Astrocyte (in vitro differentiated cells and primary cell): ENCODE measurements at regions not wholly inside any gene's neighbourhood (a gene's known extent, or its start where the extent isn't known, plus 50 kb on each side); places are given as distances from the start of the nearest gene placed in this dataset.
A peak's percentile ranks its signal among the peaks of the same experiment; 100 is the strongest.

ENCODE experiments used
- DNase-seq: peaks from one replicate; pipeline ENCODE4 v3.0.0-alpha.2; 2010; ENCODE audit warnings: low read depth
- FAIRE-seq: peaks from 2 replicates; lab custom pipeline; 2011; peaks lifted over from hg19 to GRCh38; lab: Jason Lieb, UNC
- H2AFZ ChIP-seq: 2 replicates; pipeline ENCODE4 v1.6.0; 2012; ENCODE audit warnings: low read depth, low read length, inconsistent platforms
- H3K27ac ChIP-seq: 2 replicates; pipeline ENCODE4 v1.5.1; 2011; ENCODE audit warnings: low read depth, low read length, inconsistent platforms
- H3K27me3 ChIP-seq: 2 replicates; pipeline ENCODE4 v1.6.0; 2011; ENCODE audit warnings: low read length, inconsistent platforms; ENCODE audit not compliant: insufficient read depth
- H3K36me3 ChIP-seq: 2 replicates; pipeline ENCODE4 v1.5.1; 2011; ENCODE audit warnings: low read length, inconsistent platforms; ENCODE audit not compliant: insufficient read depth
- H3K4me1 ChIP-seq: 2 replicates; pipeline ENCODE4 v1.5.1; 2011; ENCODE audit warnings: low read length, inconsistent platforms; ENCODE audit not compliant: insufficient read depth
- H3K4me2 ChIP-seq: 2 replicates; pipeline ENCODE4 v1.6.0; 2012; ENCODE audit warnings: low read length, inconsistent platforms
- H3K4me3 ChIP-seq: 2 replicates; pipeline ENCODE4 v1.5.1; 2011; ENCODE audit warnings: low read depth, mild to moderate bottlenecking, low read length, inconsistent platforms; ENCODE audit not compliant: insufficient read depth
- H3K79me2 ChIP-seq: 2 replicates; pipeline ENCODE4 v1.6.0; 2012; ENCODE audit warnings: mild to moderate bottlenecking, low read length, inconsistent platforms; ENCODE audit not compliant: insufficient read depth
- H3K9ac ChIP-seq: 2 replicates; pipeline ENCODE4 v1.6.0; 2012; ENCODE audit warnings: mild to moderate bottlenecking, low read length, inconsistent platforms
- H3K9me3 ChIP-seq: 2 replicates; pipeline ENCODE4 v1.5.1; 2012; ENCODE audit warnings: low read depth, mild to moderate bottlenecking, low read length, inconsistent platforms; ENCODE audit not compliant: insufficient read depth
- H4K20me1 ChIP-seq: 2 replicates; pipeline ENCODE4 v1.6.0; 2012; ENCODE audit warnings: low read length, inconsistent platforms; ENCODE audit not compliant: insufficient read depth
- H3K27ac Mint-ChIP-seq: one replicate; pipeline ENCODE4 v1.8.0; 2021; ENCODE audit warnings: mild to moderate bottlenecking, mixed read lengths; ENCODE audit not compliant: unreplicated experiment
- H3K27me3 Mint-ChIP-seq: one replicate; pipeline ENCODE4 v1.8.0; 2021; ENCODE audit warnings: low read depth, mixed read lengths; ENCODE audit not compliant: unreplicated experiment
- H3K36me3 Mint-ChIP-seq: one replicate; pipeline ENCODE4 v1.8.0; 2021; ENCODE audit warnings: low read depth, mixed read lengths; ENCODE audit not compliant: unreplicated experiment
- H3K4me1 Mint-ChIP-seq: one replicate; pipeline ENCODE4 v1.8.0; 2021; ENCODE audit warnings: low read depth, mixed read lengths; ENCODE audit not compliant: unreplicated experiment
- H3K4me3 Mint-ChIP-seq: one replicate; pipeline ENCODE4 v1.8.0; 2021; ENCODE audit warnings: mild to moderate bottlenecking, moderate library complexity, mixed read lengths; ENCODE audit not compliant: unreplicated experiment
- H3K9me3 Mint-ChIP-seq: one replicate; pipeline ENCODE4 v1.8.0; 2021; ENCODE audit warnings: mild to moderate bottlenecking, mixed read lengths; ENCODE audit not compliant: unreplicated experiment
- CTCF ChIP-seq: IDR thresholded peaks from 2 replicates; pipeline ENCODE4 v1.5.1; 2011; ENCODE audit warnings: low read depth, mild to moderate bottlenecking, inconsistent platforms, low read length, moderate library complexity; ENCODE audit not compliant: insufficient read depth
- EZH2 ChIP-seq: IDR thresholded peaks from 2 replicates; pipeline ENCODE4 v1.6.1; 2012; ENCODE audit warnings: mild to moderate bottlenecking, low read length, inconsistent platforms; ENCODE audit not compliant: insufficient read depth

GRCh38 chr3:88809993-88810392, 297.4 kb upstream of the EPHA3 start:
- no peaks in the 10 kb centered on the region for H4K20me1 ChIP-seq
- H3K9me3 ChIP-seq: no peaks in the 10 kb centered on the region
- H3K36me3 ChIP-seq: no peaks in the 10 kb centered on the region
- no peaks in the 10 kb centered on the region for H3K36me3 Mint-ChIP-seq
- H3K9me3 Mint-ChIP-seq: no peaks in the 10 kb centered on the region
- peak overlapping the region; percentile 1 for H3K27ac Mint-ChIP-seq
- no peaks in the 10 kb centered on the region for H3K27me3 Mint-ChIP-seq
- DNase-seq (peak; percentile 24), FAIRE-seq (no peak)
- H3K9ac ChIP-seq: no peak overlapping the region
- H3K79me2 ChIP-seq: no peaks in the 10 kb centered on the region
- H3K4me1 ChIP-seq: peaks cover 12% of the 10 kb centered on the region
- H3K4me1 Mint-ChIP-seq: peaks cover 40% of the 10 kb centered on the region
- peak overlapping the region; percentile 30 for H3K27ac ChIP-seq
- TF ChIP-seq EZH2: no peak
- no peak for TF ChIP-seq CTCF
- peak overlapping the region; percentile 31 for H3K4me2 ChIP-seq
- no peak overlapping the region for H3K4me3 Mint-ChIP-seq
- H3K27me3 ChIP-seq: no peaks in the 10 kb centered on the region
- no peak overlapping the region for H3K4me3 ChIP-seq
- no peak overlapping the region for H2AFZ ChIP-seq

GRCh38 chr3:88810455-88810854, 297.0 kb upstream of the EPHA3 start:
- H3K4me3 Mint-ChIP-seq: no peak overlapping the region
- no peaks in the 10 kb centered on the region for H3K36me3 Mint-ChIP-seq
- H3K4me2 ChIP-seq: peak overlapping the region; percentile 31
- no peak overlapping the region for H3K9ac ChIP-seq
- H3K9me3 ChIP-seq: no peaks in the 10 kb centered on the region
- no peak overlapping the region for H3K4me3 ChIP-seq
- H3K27ac Mint-ChIP-seq: peak overlapping the region; percentile 1
- H3K79me2 ChIP-seq: no peaks in the 10 kb centered on the region
- no peaks in the 10 kb centered on the region for H3K9me3 Mint-ChIP-seq
- no peaks in the 10 kb centered on the region for H3K27me3 ChIP-seq
- peaks cover 40% of the 10 kb centered on the region for H3K4me1 Mint-ChIP-seq
- peak overlapping the region; percentile 30 for H3K27ac ChIP-seq
- H3K36me3 ChIP-seq: no peaks in the 10 kb centered on the region
- no peaks in the 10 kb centered on the region for H3K27me3 Mint-ChIP-seq
- peak overlapping the region; percentile 4 for H2AFZ ChIP-seq
- no peaks in the 10 kb centered on the region for H4K20me1 ChIP-seq
- no peak for TF ChIP-seq EZH2
- no peak for TF ChIP-seq CTCF
- FAIRE-seq: no peak
- H3K4me1 ChIP-seq: peaks cover 12% of the 10 kb centered on the region
- peak; percentile 58 for DNase-seq

- no peaks in the 10 kb centered on the region for H4K20me1 ChIP-seq
- no peak for DNase-seq
- no peaks in the 10 kb centered on the region for H3K9me3 ChIP-seq
- no peak overlapping the region for H3K27ac ChIP-seq
- no peaks in the 10 kb centered on the region for H3K27me3 Mint-ChIP-seq
- H3K27ac Mint-ChIP-seq: peak overlapping the region; percentile 1
- no peak for FAIRE-seq
- peaks cover 2% of the 10 kb centered on the region for H3K9me3 Mint-ChIP-seq
- no peaks in the 10 kb centered on the region for H3K79me2 ChIP-seq
- no peak for TF ChIP-seq CTCF
- no peak for TF ChIP-seq EZH2
- H3K4me2 ChIP-seq: peak overlapping the region; percentile 31
- no peak overlapping the region for H2AFZ ChIP-seq
- no peak overlapping the region for H3K9ac ChIP-seq
- no peak overlapping the region for H3K4me3 ChIP-seq
- peaks cover 40% of the 10 kb centered on the region for H3K4me1 Mint-ChIP-seq
- peaks cover 12% of the 10 kb centered on the region for H3K4me1 ChIP-seq
- no peak overlapping the region for H3K4me3 Mint-ChIP-seq
- no peaks in the 10 kb centered on the region for H3K27me3 ChIP-seq
- H3K36me3 Mint-ChIP-seq: no peaks in the 10 kb centered on the region
- H3K36me3 ChIP-seq: no peaks in the 10 kb centered on the region
These were observed 296.3 kb upstream of the EPHA3 start for GRCh38 chr3:88811096-88811495.
